Progenitor cell of endocrine pancreas (in vitro differentiated cells): ENCODE measurements at regions not wholly inside any gene's neighbourhood (a gene's known extent, or its start where the extent isn't known, plus 50 kb on each side); places are given as distances from the start of the nearest gene placed in this dataset.
"Not testable (repeated sequence)": the region's sequence is repeated elsewhere in the genome, so short reads cannot be mapped to it uniquely, and the experiment has no call there.

ENCODE experiments used
- DNase-seq: peaks from one replicate; pipeline ENCODE4 v3.0.0; 2021; ENCODE audit warnings: low spot score; ENCODE audit not compliant: unreplicated experiment
- H3K27ac Mint-ChIP-seq: 2 replicates; pipeline ENCODE4 v1.8.0; 2021; ENCODE audit warnings: mild to moderate bottlenecking, moderate library complexity, mixed read lengths
- H3K27me3 Mint-ChIP-seq: 2 replicates; pipeline ENCODE4 v1.8.0; 2021; ENCODE audit warnings: mixed read lengths
- H3K36me3 Mint-ChIP-seq: 2 replicates; pipeline ENCODE4 v1.8.0; 2022; ENCODE audit warnings: mixed read lengths; ENCODE audit not compliant: insufficient read depth
- H3K4me1 Mint-ChIP-seq: 2 replicates; pipeline ENCODE4 v1.8.0; 2021; ENCODE audit warnings: low read depth, mixed read lengths
- H3K4me3 Mint-ChIP-seq: 2 replicates; pipeline ENCODE4 v1.8.0; 2021; ENCODE audit warnings: low read depth, mild to moderate bottlenecking, moderate library complexity, mixed read lengths
- H3K9me3 Mint-ChIP-seq: 2 replicates; pipeline ENCODE4 v1.8.0; 2021; ENCODE audit warnings: low read depth, mixed read lengths
- CTCF ChIP-seq: fragments of 200-600 bp; sonication (generic); IDR thresholded peaks from one replicate; pipeline ENCODE4 v1.5.0; 2021; ENCODE audit warnings: antibody characterized with exemption, mild to moderate bottlenecking; ENCODE audit not compliant: unreplicated experiment

- DNase-seq: no peak
- Mint-ChIP-seq H3K9me3 (peaks cover 19% of the 10 kb centered on the region), H3K27ac (no peak overlapping the region), H3K36me3 (peaks cover 2% of the 10 kb centered on the region), H3K4me1 (peaks cover 4% of the 10 kb centered on the region), H3K4me3 (no peak overlapping the region), H3K27me3 (no peaks in the 10 kb centered on the region)
- no peak for TF ChIP-seq CTCF
Observed at GRCh38 chr7:27000496-27000895, 95.3 kb downstream of the HOXA1 start.

GRCh38 chr7:26998284-26998683, 97.5 kb downstream of the HOXA1 start:
- Mint-ChIP-seq H3K9me3 (peaks cover 16% of the 10 kb centered on the region), H3K4me1 (peaks cover 13% of the 10 kb centered on the region)
- not testable (repeated sequence) for H3K36me3 Mint-ChIP-seq, DNase-seq, H3K27me3 Mint-ChIP-seq, H3K27ac Mint-ChIP-seq, H3K4me3 Mint-ChIP-seq

GRCh38 chr7:26995666-26996065, 100.1 kb downstream of the HOXA1 start:
- Mint-ChIP-seq H3K27ac (no peak overlapping the region), H3K4me3 (no peak overlapping the region), H3K4me1 (peaks cover 13% of the 10 kb centered on the region), H3K36me3 (peaks cover 2% of the 10 kb centered on the region), H3K27me3 (no peaks in the 10 kb centered on the region), H3K9me3 (peaks cover 12% of the 10 kb centered on the region)
- DNase-seq: no peak
- no peak for TF ChIP-seq CTCF

GRCh38 chr7:26993816-26994810, 101.7 kb downstream of the HOXA1 start:
- H3K36me3 Mint-ChIP-seq: peaks cover 2% of the 10 kb centered on the region
- peaks cover 25% of the 10 kb centered on the region for H3K4me1 Mint-ChIP-seq
- H3K9me3 Mint-ChIP-seq: peaks cover 8% of the 10 kb centered on the region
- DNase-seq: no peak
- H3K27me3 Mint-ChIP-seq: no peaks in the 10 kb centered on the region
- peak overlapping the region; percentile 5 for H3K27ac Mint-ChIP-seq
- H3K4me3 Mint-ChIP-seq: no peak overlapping the region
- TF ChIP-seq CTCF: no peak

GRCh38 chr7:26992670-26993069, 103.1 kb downstream of the HOXA1 start:
- Mint-ChIP-seq H3K4me1 (peaks cover 38% of the 10 kb centered on the region), H3K27ac (peak overlapping the region; percentile 73), H3K27me3 (no peaks in the 10 kb centered on the region), H3K36me3 (no peaks in the 10 kb centered on the region), H3K9me3 (peaks cover under 1% of the 10 kb centered on the region), H3K4me3 (no peak overlapping the region)
- no peak for TF ChIP-seq CTCF
- no peak for DNase-seq

GRCh38 chr7:26991796-26992195, 104.0 kb downstream of the HOXA1 start:
- Mint-ChIP-seq H3K27me3 (no peaks in the 10 kb centered on the region), H3K9me3 (no peaks in the 10 kb centered on the region), H3K4me3 (no peak overlapping the region), H3K27ac (no peak overlapping the region), H3K4me1 (peaks cover 42% of the 10 kb centered on the region), H3K36me3 (no peaks in the 10 kb centered on the region)
- no peak for DNase-seq
- no peak for TF ChIP-seq CTCF
